Loucy (cell line): ENCODE measurements at regions not wholly inside any gene's neighbourhood (a gene's known extent, or its start where the extent isn't known, plus 50 kb on each side); places are given as distances from the start of the nearest gene placed in this dataset.

ENCODE experiments used
- EZH2phosphoT487 ChIP-seq: fragments of 200-600 bp; IDR thresholded peaks from 2 replicates; pipeline ENCODE4 v1.6.1; 2018; ENCODE audit warnings: antibody characterized with exemption, mild to moderate bottlenecking, moderate library complexity, borderline replicate concordance
- TF ChIP-seq, protein P1 (sequence below): fragments of 200-600 bp; sonication (generic); conservative IDR thresholded peaks from 2 replicates; pipeline ENCODE4 v1.5.1; 2014; ENCODE audit warnings: mild to moderate bottlenecking, antibody characterized with exemption, low read length

DNA sequence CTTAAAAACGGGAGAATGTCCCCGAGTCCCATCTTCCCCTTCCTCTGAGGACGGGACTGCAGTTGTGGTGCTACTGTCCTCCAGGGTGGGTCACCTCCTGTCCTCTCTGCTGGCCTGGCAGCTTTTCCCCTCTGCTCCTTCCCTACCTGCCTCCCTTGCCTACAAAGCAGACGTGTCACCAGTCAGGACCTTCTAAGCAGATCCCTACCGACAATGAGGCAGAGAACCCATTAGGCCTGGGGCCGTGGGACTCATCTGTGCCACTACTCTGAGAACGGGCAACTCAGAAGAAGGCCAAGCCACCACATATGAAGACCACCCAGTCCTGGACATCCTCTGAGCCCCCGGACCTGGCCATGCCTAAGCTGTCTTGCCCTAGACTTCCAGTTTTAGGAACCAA lies 103.0 kb upstream of the TEX51 start:
- TF ChIP-seq, protein P1, sequence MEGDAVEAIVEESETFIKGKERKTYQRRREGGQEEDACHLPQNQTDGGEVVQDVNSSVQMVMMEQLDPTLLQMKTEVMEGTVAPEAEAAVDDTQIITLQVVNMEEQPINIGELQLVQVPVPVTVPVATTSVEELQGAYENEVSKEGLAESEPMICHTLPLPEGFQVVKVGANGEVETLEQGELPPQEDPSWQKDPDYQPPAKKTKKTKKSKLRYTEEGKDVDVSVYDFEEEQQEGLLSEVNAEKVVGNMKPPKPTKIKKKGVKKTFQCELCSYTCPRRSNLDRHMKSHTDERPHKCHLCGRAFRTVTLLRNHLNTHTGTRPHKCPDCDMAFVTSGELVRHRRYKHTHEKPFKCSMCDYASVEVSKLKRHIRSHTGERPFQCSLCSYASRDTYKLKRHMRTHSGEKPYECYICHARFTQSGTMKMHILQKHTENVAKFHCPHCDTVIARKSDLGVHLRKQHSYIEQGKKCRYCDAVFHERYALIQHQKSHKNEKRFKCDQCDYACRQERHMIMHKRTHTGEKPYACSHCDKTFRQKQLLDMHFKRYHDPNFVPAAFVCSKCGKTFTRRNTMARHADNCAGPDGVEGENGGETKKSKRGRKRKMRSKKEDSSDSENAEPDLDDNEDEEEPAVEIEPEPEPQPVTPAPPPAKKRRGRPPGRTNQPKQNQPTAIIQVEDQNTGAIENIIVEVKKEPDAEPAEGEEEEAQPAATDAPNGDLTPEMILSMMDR = no peak
- TF ChIP-seq EZH2phosphoT487 = no peak
